ENCODE measurements at regions not wholly inside any gene's neighbourhood (a gene's known extent, or its start where the extent isn't known, plus 50 kb on each side); places are given as distances from the start of the nearest gene placed in this dataset.

DNA sequence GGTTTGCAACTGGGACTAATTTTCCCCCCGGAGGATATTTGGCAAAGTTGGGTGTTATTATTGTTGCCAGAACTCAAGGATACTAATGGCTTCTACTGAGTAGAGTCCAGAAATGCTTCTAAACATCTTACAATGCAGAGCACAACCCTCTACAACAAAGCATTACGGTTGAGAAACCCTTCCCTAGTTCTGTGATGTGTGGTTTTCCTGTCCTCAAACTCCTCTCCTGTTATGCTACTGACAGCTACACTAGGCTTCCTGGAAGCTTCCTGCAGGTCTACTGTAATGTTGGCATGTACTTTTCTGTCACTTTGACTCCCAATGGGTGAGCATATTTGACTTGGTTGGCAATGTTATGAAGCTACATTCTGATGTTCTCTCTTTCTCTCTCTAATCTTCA lies 1656.9 kb downstream of the MRPL39 start:
- Histone ChIP-seq H3K27ac (no peak overlapping the region), H3K36me3 (no peaks in the 10 kb centered on the region), H3K4me1 (ENCODE audit: control insufficient read depth in 1 of 2, low read depth in 2 of 2) (no peaks in the 10 kb centered on the region), H3K27me3 (replicated peaks; ENCODE audit: insufficient read depth) (no peaks in the 10 kb centered on the region), H3K4me3 (no peak overlapping the region), H3K9me3 (no peaks in the 10 kb centered on the region)
- ATAC-seq (ENCODE audit: insufficient number of reproducible peaks, low FRiP score, low read depth) (no peak), DNase-seq (ENCODE audit: low spot score) (no peak)
- TF ChIP-seq, protein P1, sequence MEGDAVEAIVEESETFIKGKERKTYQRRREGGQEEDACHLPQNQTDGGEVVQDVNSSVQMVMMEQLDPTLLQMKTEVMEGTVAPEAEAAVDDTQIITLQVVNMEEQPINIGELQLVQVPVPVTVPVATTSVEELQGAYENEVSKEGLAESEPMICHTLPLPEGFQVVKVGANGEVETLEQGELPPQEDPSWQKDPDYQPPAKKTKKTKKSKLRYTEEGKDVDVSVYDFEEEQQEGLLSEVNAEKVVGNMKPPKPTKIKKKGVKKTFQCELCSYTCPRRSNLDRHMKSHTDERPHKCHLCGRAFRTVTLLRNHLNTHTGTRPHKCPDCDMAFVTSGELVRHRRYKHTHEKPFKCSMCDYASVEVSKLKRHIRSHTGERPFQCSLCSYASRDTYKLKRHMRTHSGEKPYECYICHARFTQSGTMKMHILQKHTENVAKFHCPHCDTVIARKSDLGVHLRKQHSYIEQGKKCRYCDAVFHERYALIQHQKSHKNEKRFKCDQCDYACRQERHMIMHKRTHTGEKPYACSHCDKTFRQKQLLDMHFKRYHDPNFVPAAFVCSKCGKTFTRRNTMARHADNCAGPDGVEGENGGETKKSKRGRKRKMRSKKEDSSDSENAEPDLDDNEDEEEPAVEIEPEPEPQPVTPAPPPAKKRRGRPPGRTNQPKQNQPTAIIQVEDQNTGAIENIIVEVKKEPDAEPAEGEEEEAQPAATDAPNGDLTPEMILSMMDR (IDR thresholded peaks at IDR 0.05): no peak

DNA sequence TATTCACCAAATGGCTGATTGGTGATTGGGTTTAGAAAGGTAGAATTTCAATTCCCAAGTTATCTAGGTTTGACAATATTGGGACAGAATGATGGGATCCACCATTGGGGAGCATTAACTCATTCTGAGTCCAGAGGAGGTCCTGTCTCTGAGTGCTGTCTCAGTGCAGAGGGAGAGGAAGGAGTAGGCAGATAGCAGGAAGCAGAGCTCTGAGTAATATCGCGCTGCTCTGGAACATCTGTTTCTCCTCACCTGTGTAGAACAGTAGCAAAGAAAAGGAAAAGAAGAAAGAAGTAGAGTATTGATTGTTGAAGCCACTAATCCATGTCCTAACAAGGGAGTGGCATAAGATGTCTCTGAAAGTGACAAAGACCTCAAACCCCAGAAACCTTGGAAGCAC lies 1657.8 kb downstream of the MRPL39 start:
- DNase-seq (ENCODE audit: low spot score) (no peak), ATAC-seq (ENCODE audit: insufficient number of reproducible peaks, low FRiP score, low read depth) (no peak)
- no peaks in the 10 kb centered on the region for H3K36me3 ChIP-seq
- no peak overlapping the region for H3K4me3 ChIP-seq
- H3K27me3 ChIP-seq (replicated peaks; ENCODE audit: insufficient read depth): no peaks in the 10 kb centered on the region
- no peaks in the 10 kb centered on the region for H3K9me3 ChIP-seq
- no peaks in the 10 kb centered on the region for H3K4me1 ChIP-seq (ENCODE audit: control insufficient read depth in 1 of 2, low read depth in 2 of 2)
- TF ChIP-seq, protein P1 (IDR thresholded peaks at IDR 0.05): no peak
- no peak overlapping the region for H3K27ac ChIP-seq

DNA sequence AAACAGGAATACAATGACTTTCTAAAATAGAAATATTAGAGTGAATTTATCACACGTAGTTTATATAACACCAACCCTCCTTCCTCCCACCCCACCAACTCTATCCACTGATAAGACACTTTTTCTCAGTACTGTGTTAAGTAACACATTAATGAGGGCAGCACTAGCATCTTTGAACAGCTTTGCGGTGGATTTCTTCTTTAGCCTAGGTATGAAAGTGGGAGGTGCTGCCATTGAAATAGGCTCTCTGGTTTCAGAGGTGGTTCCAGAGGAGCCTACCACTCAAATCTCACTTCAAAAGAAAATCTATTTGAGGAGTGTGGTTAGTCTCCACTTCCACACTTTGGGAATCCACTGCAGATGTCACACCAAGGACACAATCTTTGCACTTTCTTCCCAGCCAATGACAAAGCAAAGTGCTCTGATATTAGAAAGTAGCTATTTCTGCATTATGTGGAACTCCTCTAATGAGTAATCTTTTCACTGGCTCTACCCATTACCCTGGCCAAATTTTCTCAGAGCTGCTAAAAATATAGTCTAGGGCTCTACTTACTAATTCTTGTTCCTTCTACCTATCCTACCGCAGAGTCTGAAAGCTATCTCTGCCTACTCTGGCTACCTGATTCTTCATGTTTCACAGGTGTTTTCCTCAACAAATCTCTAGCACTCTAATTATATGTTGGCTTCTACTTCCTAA lies 1667.8 kb downstream of the MRPL39 start:
- Histone ChIP-seq H3K4me3 (no peak overlapping the region), H3K4me1 (ENCODE audit: control insufficient read depth in 1 of 2, low read depth in 2 of 2) (no peaks in the 10 kb centered on the region), H3K27ac (no peak overlapping the region), H3K27me3 (replicated peaks; ENCODE audit: insufficient read depth) (no peaks in the 10 kb centered on the region), H3K9me3 (no peaks in the 10 kb centered on the region), H3K36me3 (no peaks in the 10 kb centered on the region)
- ATAC-seq (ENCODE audit: insufficient number of reproducible peaks, low FRiP score, low read depth) (no peak), DNase-seq (ENCODE audit: low spot score) (no peak)
- TF ChIP-seq, protein P1 (IDR thresholded peaks at IDR 0.05): no peak

DNA sequence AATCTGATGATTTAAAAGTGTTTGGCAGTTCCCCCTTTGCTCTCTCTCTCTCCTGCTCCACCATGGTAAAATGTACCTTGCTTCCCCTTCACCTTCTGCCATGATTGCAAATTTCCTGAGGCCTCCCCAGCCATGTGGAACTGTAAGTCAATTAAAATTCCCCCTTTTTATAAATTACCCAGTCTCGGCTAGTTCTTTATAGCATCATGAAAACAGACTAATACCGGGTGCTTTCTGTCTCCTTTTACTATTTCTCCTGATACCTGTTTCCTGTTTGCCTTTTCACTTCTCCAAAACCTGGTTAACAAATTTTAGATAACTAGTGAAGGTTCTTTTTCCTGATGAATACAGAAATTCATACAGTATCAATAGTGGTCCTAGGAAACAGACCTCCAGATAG lies 1670.3 kb downstream of the MRPL39 start:
- DNase-seq (ENCODE audit: low spot score) (no peak), ATAC-seq (ENCODE audit: insufficient number of reproducible peaks, low FRiP score, low read depth) (no peak)
- TF ChIP-seq, protein P1 (IDR thresholded peaks at IDR 0.05): no peak
- no peaks in the 10 kb centered on the region for H3K36me3 ChIP-seq
- no peak overlapping the region for H3K4me3 ChIP-seq
- H3K27me3 ChIP-seq (replicated peaks; ENCODE audit: insufficient read depth): no peaks in the 10 kb centered on the region
- H3K27ac ChIP-seq: no peak overlapping the region
- no peaks in the 10 kb centered on the region for H3K4me1 ChIP-seq (ENCODE audit: control insufficient read depth in 1 of 2, low read depth in 2 of 2)
- H3K9me3 ChIP-seq: no peaks in the 10 kb centered on the region

DNA sequence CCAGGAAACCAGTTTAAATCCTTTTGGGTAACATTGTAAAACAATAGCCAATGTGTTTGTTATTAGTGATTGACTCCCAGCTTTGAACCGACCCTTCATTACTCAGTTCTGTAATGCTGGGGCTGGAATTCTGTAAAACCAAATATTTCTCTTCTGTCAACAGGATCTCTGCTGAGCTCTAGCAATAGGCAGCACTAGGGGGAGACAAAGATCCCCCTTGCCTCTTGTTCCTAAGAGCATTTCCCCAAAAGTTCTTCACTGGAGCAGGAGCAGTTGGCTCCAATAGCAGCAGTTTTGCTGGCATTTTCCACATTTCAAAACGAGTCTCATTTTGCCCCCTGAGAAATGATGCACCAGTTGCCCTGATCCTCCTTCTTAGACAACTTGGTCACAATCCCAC lies 1671.1 kb downstream of the MRPL39 start:
- Histone ChIP-seq H3K4me1 (ENCODE audit: control insufficient read depth in 1 of 2, low read depth in 2 of 2) (no peaks in the 10 kb centered on the region), H3K4me3 (no peak overlapping the region), H3K9me3 (no peaks in the 10 kb centered on the region), H3K36me3 (no peaks in the 10 kb centered on the region), H3K27ac (no peak overlapping the region), H3K27me3 (replicated peaks; ENCODE audit: insufficient read depth) (no peaks in the 10 kb centered on the region)
- TF ChIP-seq, protein P1 (IDR thresholded peaks at IDR 0.05): no peak
- DNase-seq (ENCODE audit: low spot score) (no peak), ATAC-seq (ENCODE audit: insufficient number of reproducible peaks, low FRiP score, low read depth) (no peak)
